ENCODE measurements at regions not wholly inside any gene's neighbourhood (a gene's known extent, or its start where the extent isn't known, plus 50 kb on each side); places are given as distances from the start of the nearest gene placed in this dataset.
"Not testable (repeated sequence)": the region's sequence is repeated elsewhere in the genome, so short reads cannot be mapped to it uniquely, and the experiment has no call there.

- no peak for DNase-seq (ENCODE audit: low spot score in 2 of 2)
- no peaks in the 10 kb centered on the region for H3K27me3 ChIP-seq
- H3K36me3 ChIP-seq, result no peaks in the 10 kb centered on the region
- intact Hi-C loops (cut with DNase I; ENCODE audit: low total_unique reads), result no loop called here
- no peak overlapping the region for H3K27ac ChIP-seq
- no peak overlapping the region for H3K4me3 ChIP-seq
- TF ChIP-seq CTCF (IDR thresholded peaks at IDR 0.05) (no peak), POLR2AphosphoS5 (IDR thresholded peaks at IDR 0.05) (no peak), POLR2A (IDR thresholded peaks at IDR 0.05) (no peak)
- H3K4me1 ChIP-seq, result no peaks in the 10 kb centered on the region
- H3K9me3 ChIP-seq, result no peaks in the 10 kb centered on the region
Measured at GRCh38 chr12:66756631-66757030, 77.8 kb upstream of the GRIP1 start.

GRCh38 chr12:66760122-66760521 lies 81.2 kb upstream of the GRIP1 start:
- H3K4me1 ChIP-seq; H3K36me3 ChIP-seq; H3K4me3 ChIP-seq; H3K27me3 ChIP-seq; DNase-seq (ENCODE audit: low spot score in 2 of 2); H3K27ac ChIP-seq; H3K9me3 ChIP-seq; intact Hi-C loops (cut with DNase I; ENCODE audit: low total_unique reads): not testable (repeated sequence)

- intact Hi-C loops (cut with DNase I; ENCODE audit: low total_unique reads), result no loop called here
- H3K4me3 ChIP-seq, result no peak overlapping the region
- no peaks in the 10 kb centered on the region for H3K27me3 ChIP-seq
- H3K4me1 ChIP-seq, result no peaks in the 10 kb centered on the region
- no peak overlapping the region for H3K27ac ChIP-seq
- no peaks in the 10 kb centered on the region for H3K36me3 ChIP-seq
- no peak for DNase-seq (ENCODE audit: low spot score in 2 of 2)
- TF ChIP-seq CTCF (IDR thresholded peaks at IDR 0.05) (no peak), POLR2AphosphoS5 (IDR thresholded peaks at IDR 0.05) (no peak), POLR2A (IDR thresholded peaks at IDR 0.05) (no peak)
- no peaks in the 10 kb centered on the region for H3K9me3 ChIP-seq
Measured at GRCh38 chr12:66763467-66763866, 84.6 kb upstream of the GRIP1 start.

GRCh38 chr12:66765204-66765603 lies 86.3 kb upstream of the GRIP1 start:
- no peak for TF ChIP-seq POLR2AphosphoS5 (IDR thresholded peaks at IDR 0.05)
- TF ChIP-seq CTCF (IDR thresholded peaks at IDR 0.05), result no peak
- TF ChIP-seq POLR2A (IDR thresholded peaks at IDR 0.05), result no peak
- H3K36me3 ChIP-seq, result no peaks in the 10 kb centered on the region

GRCh38 chr12:66767536-66767935 lies 88.7 kb upstream of the GRIP1 start:
- Histone ChIP-seq H3K27me3 (no peaks in the 10 kb centered on the region), H3K9me3 (no peaks in the 10 kb centered on the region), H3K4me1 (no peaks in the 10 kb centered on the region), H3K36me3 (no peaks in the 10 kb centered on the region), H3K4me3 (no peak overlapping the region), H3K27ac (no peak overlapping the region)
- TF ChIP-seq CTCF (IDR thresholded peaks at IDR 0.05) (no peak), POLR2AphosphoS5 (IDR thresholded peaks at IDR 0.05) (no peak), POLR2A (IDR thresholded peaks at IDR 0.05) (no peak)
- intact Hi-C loops (cut with DNase I; ENCODE audit: low total_unique reads), result loop anchor here (5.0 kb wide), 1 partner anchor 40 kb away; no protein-coding TSS in a partner anchor
- DNase-seq (ENCODE audit: low spot score in 2 of 2), result no peak

More at GRCh38 chr12:66765204-66765603, 86.3 kb upstream of the GRIP1 start:
- no peak for DNase-seq (ENCODE audit: low spot score in 2 of 2)
- H3K4me3 ChIP-seq, result no peak overlapping the region
- intact Hi-C loops (cut with DNase I; ENCODE audit: low total_unique reads), result loop anchor here (2.0 to 5.0 kb wide), 2 partner anchors 30 to 38 kb away; no protein-coding TSS in a partner anchor
- H3K4me1 ChIP-seq, result no peaks in the 10 kb centered on the region
- no peaks in the 10 kb centered on the region for H3K27me3 ChIP-seq
- H3K27ac ChIP-seq, result no peak overlapping the region
- no peaks in the 10 kb centered on the region for H3K9me3 ChIP-seq

- no peak for DNase-seq (ENCODE audit: low spot score in 2 of 2)
- no peak for TF ChIP-seq CTCF (IDR thresholded peaks at IDR 0.05)
- no peak for TF ChIP-seq POLR2A (IDR thresholded peaks at IDR 0.05)
- TF ChIP-seq POLR2AphosphoS5 (IDR thresholded peaks at IDR 0.05), result no peak
- Histone ChIP-seq H3K4me1 (no peaks in the 10 kb centered on the region), H3K36me3 (no peaks in the 10 kb centered on the region), H3K27me3 (no peaks in the 10 kb centered on the region), H3K4me3 (no peak overlapping the region), H3K27ac (no peak overlapping the region), H3K9me3 (no peaks in the 10 kb centered on the region)
- intact Hi-C loops (cut with DNase I; ENCODE audit: low total_unique reads), result loop anchor here (5.0 kb wide), 1 partner anchor 41 kb away; no protein-coding TSS in a partner anchor
Measured at GRCh38 chr12:66768293-66768692, 89.4 kb upstream of the GRIP1 start.

Data from breast epithelium (tissue), 4 donors.